ENCODE measurements at regions not wholly inside any gene's neighbourhood (a gene's known extent, or its start where the extent isn't known, plus 50 kb on each side); places are given as distances from the start of the nearest gene placed in this dataset.

GRCh38 chr6:126504792-126505191, 164.9 kb downstream of the CENPW start:
- no peak overlapping the region for H3K27ac ChIP-seq
- no peaks in the 10 kb centered on the region for H3K36me3 ChIP-seq
- DNase-seq (ENCODE audit: low read depth in 1 of 2, low spot score in 1 of 2), result no peak
- H3K4me3 ChIP-seq, result no peak overlapping the region
- no peak for TF ChIP-seq CTCF (IDR thresholded peaks at IDR 0.05; ENCODE audit: low read depth, low read length)
- H3K4me1 ChIP-seq (ENCODE audit: low read depth), result no peaks in the 10 kb centered on the region
- H3K27me3 ChIP-seq, result no peaks in the 10 kb centered on the region
- no peaks in the 10 kb centered on the region for H3K9me3 ChIP-seq (ENCODE audit: low read depth)

GRCh38 chr6:126513198-126513597, 173.3 kb downstream of the CENPW start:
- DNase-seq (ENCODE audit: low read depth in 1 of 2, low spot score in 1 of 2), result no peak

GRCh38 chr6:126516411-126516810, 176.5 kb downstream of the CENPW start:
- DNase-seq (ENCODE audit: low read depth in 1 of 2, low spot score in 1 of 2), result no peak
- Histone ChIP-seq H3K4me3 (no peak overlapping the region), H3K27ac (no peak overlapping the region), H3K9me3 (ENCODE audit: low read depth) (no peaks in the 10 kb centered on the region), H3K36me3 (no peaks in the 10 kb centered on the region), H3K27me3 (no peaks in the 10 kb centered on the region), H3K4me1 (ENCODE audit: low read depth) (no peaks in the 10 kb centered on the region)
- no peak for TF ChIP-seq CTCF (IDR thresholded peaks at IDR 0.05; ENCODE audit: low read depth, low read length)

More at GRCh38 chr6:126513198-126513597, 173.3 kb downstream of the CENPW start:
- Histone ChIP-seq H3K9me3 (ENCODE audit: low read depth) (no peaks in the 10 kb centered on the region), H3K36me3 (no peaks in the 10 kb centered on the region), H3K27me3 (no peaks in the 10 kb centered on the region), H3K4me3 (no peak overlapping the region), H3K4me1 (ENCODE audit: low read depth) (no peaks in the 10 kb centered on the region), H3K27ac (no peak overlapping the region)
- TF ChIP-seq CTCF (IDR thresholded peaks at IDR 0.05; ENCODE audit: low read depth, low read length), result no peak

- no peaks in the 10 kb centered on the region for H3K27me3 ChIP-seq
- H3K36me3 ChIP-seq, result no peaks in the 10 kb centered on the region
- DNase-seq (ENCODE audit: low read depth in 1 of 2, low spot score in 1 of 2), result no peak
- TF ChIP-seq CTCF (IDR thresholded peaks at IDR 0.05; ENCODE audit: low read depth, low read length), result no peak
- H3K27ac ChIP-seq, result no peak overlapping the region
- H3K9me3 ChIP-seq (ENCODE audit: low read depth), result no peaks in the 10 kb centered on the region
- peaks cover 3% of the 10 kb centered on the region for H3K4me1 ChIP-seq (ENCODE audit: low read depth)
- H3K4me3 ChIP-seq, result no peak overlapping the region
These were observed 185.0 kb downstream of the CENPW start for GRCh38 chr6:126524811-126525326.

- H3K4me1 ChIP-seq (ENCODE audit: low read depth), result peaks cover 4% of the 10 kb centered on the region
These were observed 186.6 kb downstream of the CENPW start for GRCh38 chr6:126526547-126526946.

More at GRCh38 chr6:126526547-126526946, 186.6 kb downstream of the CENPW start:
- no peak overlapping the region for H3K27ac ChIP-seq
- H3K36me3 ChIP-seq, result no peaks in the 10 kb centered on the region
- no peak for TF ChIP-seq CTCF (IDR thresholded peaks at IDR 0.05; ENCODE audit: low read depth, low read length)
- no peaks in the 10 kb centered on the region for H3K27me3 ChIP-seq
- DNase-seq (ENCODE audit: low read depth in 1 of 2, low spot score in 1 of 2), result no peak
- H3K9me3 ChIP-seq (ENCODE audit: low read depth), result no peaks in the 10 kb centered on the region
- no peak overlapping the region for H3K4me3 ChIP-seq

Data from cardiac muscle cell (in vitro differentiated cells and primary cell).